PC-3 (cell line): ENCODE measurements at regions not wholly inside any gene's neighbourhood (a gene's known extent, or its start where the extent isn't known, plus 50 kb on each side); places are given as distances from the start of the nearest gene placed in this dataset.

Experiments used
- CTCF ChIP-seq: fragments of 300-600 bp; sonication (generic); conservative IDR thresholded peaks from 2 replicates; pipeline ENCODE4 v1.5.1; 2017; ENCODE audit warnings: antibody characterized with exemption, low read depth, mild to moderate bottlenecking, low read length
- EZH2 ChIP-seq: fragments of 300-600 bp; sonication (generic); IDR thresholded peaks from one replicate; pipeline ENCODE4 v1.6.1; 2017; ENCODE audit warnings: antibody characterized with exemption, mild to moderate bottlenecking, low read length; ENCODE audit not compliant: unreplicated experiment
- EZH2phosphoT487 ChIP-seq: fragments of 300-600 bp; sonication (generic); IDR thresholded peaks from 2 replicates; pipeline ENCODE4 v1.6.1; 2018; ENCODE audit warnings: mild to moderate bottlenecking, antibody characterized with exemption, low read length, borderline replicate concordance

- TF ChIP-seq CTCF: no peak
- TF ChIP-seq EZH2phosphoT487: no peak
- TF ChIP-seq EZH2: no peak
These were observed 142.9 kb upstream of the SPACA7 start for GRCh38 chr13:112233256-112233655.
